ENCODE measurements at regions not wholly inside any gene's neighbourhood (a gene's known extent, or its start where the extent isn't known, plus 50 kb on each side); places are given as distances from the start of the nearest gene placed in this dataset.

GRCh38 chr1:184197831-184198230, 146.3 kb downstream of the TSEN15 start:
- WGBS (ENCODE audit: insufficient coverage) = 96% methylated on average over 4 of the region's 7 CpGs
- Histone ChIP-seq H2AFZ (ENCODE audit: insufficient read depth, low read depth, low read length, poor library complexity, severe bottlenecking) (no peak overlapping the region), H3K27me3 (replicated peaks in 1 of 4; ENCODE audit: control extremely low read depth in 1 of 4, control insufficient read depth in 3 of 4, insufficient read depth in 4 of 4, low read length in 3 of 4) (peaks cover 0 to 6% (median 0%) of the 10 kb centered on the region in 4 experiments), H3K9ac (ENCODE audit: low read length) (no peak overlapping the region), H4K20me1 (ENCODE audit: control insufficient read depth, insufficient read depth, low read length, poor library complexity, severe bottlenecking) (no peaks in the 10 kb centered on the region), H3K27ac (ENCODE audit: low read length in 2 of 2) (no peak overlapping the region), H3K4me2 (replicated peaks; ENCODE audit: low read depth, low read length, poor library complexity, severe bottlenecking) (no peak overlapping the region), H3K9me3 (ENCODE audit: control extremely low read depth in 1 of 3, control insufficient read depth in 2 of 3, insufficient read depth in 1 of 3, low read length in 2 of 3) (no peaks in the 10 kb centered on the region), H3K4me3 (ENCODE audit: control extremely low read depth in 1 of 5, extremely low read depth in 1 of 5, insufficient read depth in 1 of 5, low read depth in 2 of 5, low read length in 4 of 5) (no peak overlapping the region), H3K4me1 (ENCODE audit: control insufficient read depth in 2 of 2, insufficient read depth in 2 of 2, low read length in 2 of 2) (no peaks in the 10 kb centered on the region), H3K79me2 (ENCODE audit: control insufficient read depth, insufficient read depth, low read length) (no peaks in the 10 kb centered on the region), H3K36me3 (replicated peaks in 1 of 2; ENCODE audit: control extremely low read depth in 1 of 2, control insufficient read depth in 1 of 2, extremely low read depth in 1 of 2, insufficient read depth in 2 of 2, low read length in 1 of 2) (no peaks in the 10 kb centered on the region)
- Mint-ChIP-seq H3K27ac (no peak overlapping the region), H3K4me3 (no peak overlapping the region), H3K9me3 (ENCODE audit: insufficient read depth) (no peaks in the 10 kb centered on the region), H3K4me1 (no peaks in the 10 kb centered on the region), H3K27me3 (peaks cover 6% of the 10 kb centered on the region)
- TF ChIP-seq CTCF (IDR thresholded peaks at IDR 0.05) (no peak), EZH2 (IDR thresholded peaks at IDR 0.05; ENCODE audit: borderline replicate concordance, insufficient read depth, low read depth, low read length, poor library complexity, severe bottlenecking) (no peak)
- ChIA-PET POLR2A (no interaction called here), CTCF (no interaction called here)
- intact Hi-C loops (cut with micrococcal nuclease) = no loop called here
- DNase-seq = no peak
- ATAC-seq (ENCODE audit: low read depth) = no peak

- H3K9me3 Mint-ChIP-seq (ENCODE audit: insufficient read depth) = no peaks in the 10 kb centered on the region
- H3K27me3 ChIP-seq (replicated peaks in 1 of 4; ENCODE audit: control extremely low read depth in 1 of 4, control insufficient read depth in 3 of 4, insufficient read depth in 4 of 4, low read length in 3 of 4) = peaks cover 0 to 6% (median 0%) of the 10 kb centered on the region in 4 experiments
- TF ChIP-seq EZH2 (IDR thresholded peaks at IDR 0.05; ENCODE audit: borderline replicate concordance, insufficient read depth, low read depth, low read length, poor library complexity, severe bottlenecking) (no peak), CTCF (IDR thresholded peaks at IDR 0.05) (no peak)
- ATAC-seq (ENCODE audit: low read depth) (no peak), DNase-seq (no peak)
- no peaks in the 10 kb centered on the region for H3K9me3 ChIP-seq (ENCODE audit: control extremely low read depth in 1 of 3, control insufficient read depth in 2 of 3, insufficient read depth in 1 of 3, low read length in 2 of 3)
- intact Hi-C loops (cut with micrococcal nuclease) = no loop called here
- no peak overlapping the region for H3K4me2 ChIP-seq (replicated peaks; ENCODE audit: low read depth, low read length, poor library complexity, severe bottlenecking)
- H3K4me3 ChIP-seq (ENCODE audit: control extremely low read depth in 1 of 5, extremely low read depth in 1 of 5, insufficient read depth in 1 of 5, low read depth in 2 of 5, low read length in 4 of 5) = no peak overlapping the region
- POLR2A ChIA-PET = no interaction called here
- no CpG with 5 or more reads among the region's 1 CpG for WGBS (ENCODE audit: insufficient coverage)
- H3K4me3 Mint-ChIP-seq = no peak overlapping the region
- H2AFZ ChIP-seq (ENCODE audit: insufficient read depth, low read depth, low read length, poor library complexity, severe bottlenecking) = no peak overlapping the region
- CTCF ChIA-PET = no interaction called here
- H3K36me3 ChIP-seq (replicated peaks in 1 of 2; ENCODE audit: control extremely low read depth in 1 of 2, control insufficient read depth in 1 of 2, extremely low read depth in 1 of 2, insufficient read depth in 2 of 2, low read length in 1 of 2) = no peaks in the 10 kb centered on the region
- no peaks in the 10 kb centered on the region for H3K4me1 Mint-ChIP-seq
- no peaks in the 10 kb centered on the region for H3K4me1 ChIP-seq (ENCODE audit: control insufficient read depth in 2 of 2, insufficient read depth in 2 of 2, low read length in 2 of 2)
- peaks cover 6% of the 10 kb centered on the region for H3K27me3 Mint-ChIP-seq
- H3K27ac ChIP-seq (ENCODE audit: low read length in 2 of 2) = no peak overlapping the region
- no peak overlapping the region for H3K27ac Mint-ChIP-seq
- no peak overlapping the region for H3K9ac ChIP-seq (ENCODE audit: low read length)
- no peaks in the 10 kb centered on the region for H4K20me1 ChIP-seq (ENCODE audit: control insufficient read depth, insufficient read depth, low read length, poor library complexity, severe bottlenecking)
- H3K79me2 ChIP-seq (ENCODE audit: control insufficient read depth, insufficient read depth, low read length) = no peaks in the 10 kb centered on the region
These were observed 147.5 kb downstream of the TSEN15 start for GRCh38 chr1:184199036-184199435.
